Natural killer cell (primary cell): ENCODE measurements at regions not wholly inside any gene's neighbourhood (a gene's known extent, or its start where the extent isn't known, plus 50 kb on each side); places are given as distances from the start of the nearest gene placed in this dataset.

Source experiments
- ATAC-seq, 3 donors: fragments of 150-1000 bp in 2 of 3; fragments of 200-7000 bp in 1 of 3; cut with Tn5 transposase; 1 replicate in 1 of 3; 2 replicates in 2 of 3; pipeline ENCODE4 v1.10.0; 2021; ENCODE audit warnings: mild to moderate bottlenecking in 2 of 3, moderate library complexity in 2 of 3
- DNase-seq, 2 donors: peaks; one replicate each; pipeline versions ENCODE4 v3.0.0 to v3.0.0-alpha.2; 2013 to 2021; ENCODE audit warnings: mixed read lengths in 1 of 2
- H3K27ac ChIP-seq: one replicate; pipeline ENCODE4 v1.5.1; 2013; ENCODE audit warnings: mild to moderate bottlenecking, low read length
- H3K27me3 ChIP-seq: one replicate; pipeline ENCODE4 v1.6.1; 2013; ENCODE audit warnings: low read length; ENCODE audit not compliant: control insufficient read depth, insufficient read depth
- H3K36me3 ChIP-seq: one replicate; pipeline ENCODE4 v1.6.1; 2013; ENCODE audit warnings: low read length; ENCODE audit not compliant: control insufficient read depth, insufficient read depth
- H3K4me1 ChIP-seq: one replicate; pipeline ENCODE4 v1.6.1; 2013; ENCODE audit warnings: low read length; ENCODE audit not compliant: control insufficient read depth, insufficient read depth
- H3K4me3 ChIP-seq: one replicate; pipeline ENCODE4 v1.5.1; 2013; ENCODE audit warnings: low read length
- H3K9me3 ChIP-seq: one replicate; pipeline ENCODE4 v1.6.1; 2013; ENCODE audit warnings: low read length; ENCODE audit not compliant: control insufficient read depth, insufficient read depth
- H3K27ac Mint-ChIP-seq, 2 donors: one replicate each; pipeline ENCODE4 v1.8.0; 2022; ENCODE audit warnings: mild to moderate bottlenecking in 2 of 2, mixed read lengths in 2 of 2, moderate library complexity in 1 of 2
- H3K27me3 Mint-ChIP-seq, 2 donors: one replicate each; pipeline ENCODE4 v1.8.0; 2022; ENCODE audit warnings: low read depth in 2 of 2, mixed read lengths in 2 of 2
- H3K36me3 Mint-ChIP-seq: one replicate; pipeline ENCODE4 v1.8.0; 2022; ENCODE audit warnings: mixed read lengths
- H3K4me1 Mint-ChIP-seq, 2 donors: one replicate each; pipeline ENCODE4 v1.8.0; 2022; ENCODE audit warnings: mixed read lengths in 2 of 2
- H3K4me3 Mint-ChIP-seq: one replicate; pipeline ENCODE4 v1.8.0; 2022; ENCODE audit warnings: mild to moderate bottlenecking, moderate library complexity, mixed read lengths
- H3K9me3 Mint-ChIP-seq, 2 donors: one replicate each; pipeline ENCODE4 v1.8.0; 2022; ENCODE audit warnings: mixed read lengths in 2 of 2
- WGBS: methylation state at CpG from one replicate; pipeline ENCODE4 v1.1.7; 2013; ENCODE audit warnings: missing lambda C conversion rate; ENCODE audit not compliant: insufficient coverage; 5-methylcytosine and 5-hydroxymethylcytosine counted together
- intact Hi-C: fragments of 100-400 bp; cut with micrococcal nuclease; formaldehyde crosslinking; loops from one replicate; pipeline ENCODE4 v1.14.2; 2022
- TF ChIP-seq, protein P1 (sequence below): fragments of 200-600 bp; IDR thresholded peaks from one replicate; pipeline ENCODE4 v1.8.0; 2022; ENCODE audit warnings: antibody characterized with exemption

DNA sequence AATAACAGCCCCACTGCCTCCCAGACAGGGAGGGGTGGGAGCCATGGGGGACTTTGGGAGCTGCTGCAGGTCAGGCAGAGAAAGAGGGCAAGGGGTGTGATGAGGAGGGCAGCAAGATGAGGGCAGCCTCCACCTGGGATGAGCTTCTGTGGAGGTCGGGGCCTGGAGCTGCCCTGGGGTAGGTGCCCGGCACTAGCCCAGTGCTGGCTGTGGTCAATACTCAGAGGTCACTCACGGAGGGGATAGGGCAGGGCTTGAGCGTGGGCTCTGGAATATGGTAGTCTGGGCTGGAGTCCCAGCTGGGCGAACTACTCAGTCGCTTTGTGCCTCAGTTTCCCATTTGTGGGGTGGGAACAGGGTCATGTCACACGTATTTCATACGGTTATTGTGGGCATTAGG lies 169.0 kb downstream of the IRF8 start:
- WGBS, result 88% methylated on average over 8 of the region's 8 CpGs
- intact Hi-C loops, result no loop called here
- DNase-seq (no peak), ATAC-seq (no peak)
- no peak overlapping the region for H3K4me3 Mint-ChIP-seq
- no peak overlapping the region for H3K4me3 ChIP-seq
- H3K27ac ChIP-seq, result no peak overlapping the region
- H3K27me3 Mint-ChIP-seq, result peaks cover 0 to 19% of the 10 kb centered on the region in 2 donors
- H3K36me3 Mint-ChIP-seq, result no peaks in the 10 kb centered on the region
- no peaks in the 10 kb centered on the region for H3K27me3 ChIP-seq
- TF ChIP-seq, protein P1, sequence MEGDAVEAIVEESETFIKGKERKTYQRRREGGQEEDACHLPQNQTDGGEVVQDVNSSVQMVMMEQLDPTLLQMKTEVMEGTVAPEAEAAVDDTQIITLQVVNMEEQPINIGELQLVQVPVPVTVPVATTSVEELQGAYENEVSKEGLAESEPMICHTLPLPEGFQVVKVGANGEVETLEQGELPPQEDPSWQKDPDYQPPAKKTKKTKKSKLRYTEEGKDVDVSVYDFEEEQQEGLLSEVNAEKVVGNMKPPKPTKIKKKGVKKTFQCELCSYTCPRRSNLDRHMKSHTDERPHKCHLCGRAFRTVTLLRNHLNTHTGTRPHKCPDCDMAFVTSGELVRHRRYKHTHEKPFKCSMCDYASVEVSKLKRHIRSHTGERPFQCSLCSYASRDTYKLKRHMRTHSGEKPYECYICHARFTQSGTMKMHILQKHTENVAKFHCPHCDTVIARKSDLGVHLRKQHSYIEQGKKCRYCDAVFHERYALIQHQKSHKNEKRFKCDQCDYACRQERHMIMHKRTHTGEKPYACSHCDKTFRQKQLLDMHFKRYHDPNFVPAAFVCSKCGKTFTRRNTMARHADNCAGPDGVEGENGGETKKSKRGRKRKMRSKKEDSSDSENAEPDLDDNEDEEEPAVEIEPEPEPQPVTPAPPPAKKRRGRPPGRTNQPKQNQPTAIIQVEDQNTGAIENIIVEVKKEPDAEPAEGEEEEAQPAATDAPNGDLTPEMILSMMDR, result no peak
- H3K27ac Mint-ChIP-seq, result no peak overlapping the region
- no peaks in the 10 kb centered on the region for H3K9me3 ChIP-seq
- no peaks in the 10 kb centered on the region for H3K36me3 ChIP-seq
- H3K4me1 ChIP-seq, result no peaks in the 10 kb centered on the region
- no peaks in the 10 kb centered on the region for H3K9me3 Mint-ChIP-seq
- H3K4me1 Mint-ChIP-seq, result no peaks in the 10 kb centered on the region

DNA sequence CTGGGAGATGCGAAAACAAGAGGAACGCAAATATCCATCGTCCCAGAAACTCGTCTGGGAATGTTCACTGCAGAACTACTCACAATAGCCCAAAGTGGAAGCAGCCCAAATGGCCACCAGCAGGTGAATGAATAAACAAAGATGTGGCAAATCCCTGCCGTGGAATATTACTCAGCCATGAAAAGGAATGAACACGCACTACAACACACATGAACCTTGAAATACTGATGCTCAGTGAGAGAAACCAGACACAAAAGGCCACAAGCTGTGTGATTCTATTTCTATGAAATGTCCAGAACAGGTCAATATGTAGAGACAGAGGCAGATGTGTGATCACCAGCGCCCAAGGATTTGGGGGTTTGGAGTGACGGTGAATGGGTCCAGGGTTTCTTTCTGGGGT lies 169.8 kb downstream of the IRF8 start:
- no peak overlapping the region for H3K27ac Mint-ChIP-seq
- no peaks in the 10 kb centered on the region for H3K36me3 Mint-ChIP-seq
- TF ChIP-seq, protein P1, result no peak
- no peaks in the 10 kb centered on the region for H3K4me1 Mint-ChIP-seq
- H3K9me3 Mint-ChIP-seq, result no peaks in the 10 kb centered on the region
- peaks cover 0 to 19% of the 10 kb centered on the region in 2 donors for H3K27me3 Mint-ChIP-seq
- no peak for ATAC-seq
- H3K4me3 Mint-ChIP-seq, result no peak overlapping the region
- Histone ChIP-seq H3K27ac (no peak overlapping the region), H3K36me3 (no peaks in the 10 kb centered on the region), H3K27me3 (no peaks in the 10 kb centered on the region), H3K4me1 (no peaks in the 10 kb centered on the region), H3K9me3 (no peaks in the 10 kb centered on the region), H3K4me3 (no peak overlapping the region)
- DNase-seq, result no peak
- intact Hi-C loops, result no loop called here
- WGBS, result 93% methylated on average over 8 of the region's 8 CpGs

DNA sequence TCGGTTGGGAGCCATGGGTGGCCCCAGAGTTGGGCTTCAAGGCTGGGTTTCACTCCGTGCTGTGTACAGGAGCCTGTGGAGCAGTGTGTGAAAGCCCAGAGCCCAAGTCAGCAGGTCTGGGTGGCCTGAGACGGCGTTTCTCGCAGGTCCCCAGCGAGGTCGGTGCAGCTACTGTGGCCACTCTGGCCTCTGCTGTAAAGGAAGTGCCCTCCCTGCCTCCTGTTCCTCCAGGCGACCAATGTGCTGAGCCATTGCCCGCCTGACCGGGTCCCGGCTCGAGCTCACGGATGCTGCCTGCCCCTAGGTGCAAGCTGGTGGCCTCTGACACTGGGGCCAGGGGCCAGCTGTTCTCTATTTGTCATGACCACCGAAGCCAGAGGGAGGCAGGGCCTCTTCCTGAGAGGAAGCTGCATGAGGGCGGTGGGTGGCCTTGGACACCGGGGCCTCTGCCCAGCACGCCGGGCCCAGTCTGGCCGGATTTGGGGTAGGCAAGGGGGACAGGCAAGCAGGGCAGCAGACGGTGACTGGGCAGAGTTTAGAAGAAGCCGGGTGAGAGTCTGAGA lies 170.9 kb downstream of the IRF8 start:
- intact Hi-C loops, result no loop called here
- Histone ChIP-seq H3K4me1 (no peaks in the 10 kb centered on the region), H3K9me3 (no peaks in the 10 kb centered on the region), H3K36me3 (no peaks in the 10 kb centered on the region), H3K4me3 (no peak overlapping the region), H3K27me3 (no peaks in the 10 kb centered on the region), H3K27ac (no peak overlapping the region)
- Mint-ChIP-seq H3K4me3 (no peak overlapping the region), H3K27ac (no peak overlapping the region), H3K9me3 (no peaks in the 10 kb centered on the region), H3K27me3 (peaks cover 0 to 23% of the 10 kb centered on the region in 2 donors), H3K36me3 (no peaks in the 10 kb centered on the region), H3K4me1 (no peaks in the 10 kb centered on the region)
- TF ChIP-seq, protein P1, result no peak
- ATAC-seq (no peak), DNase-seq (no peak)
- 40% methylated on average over 21 of the region's 21 CpGs for WGBS

DNA sequence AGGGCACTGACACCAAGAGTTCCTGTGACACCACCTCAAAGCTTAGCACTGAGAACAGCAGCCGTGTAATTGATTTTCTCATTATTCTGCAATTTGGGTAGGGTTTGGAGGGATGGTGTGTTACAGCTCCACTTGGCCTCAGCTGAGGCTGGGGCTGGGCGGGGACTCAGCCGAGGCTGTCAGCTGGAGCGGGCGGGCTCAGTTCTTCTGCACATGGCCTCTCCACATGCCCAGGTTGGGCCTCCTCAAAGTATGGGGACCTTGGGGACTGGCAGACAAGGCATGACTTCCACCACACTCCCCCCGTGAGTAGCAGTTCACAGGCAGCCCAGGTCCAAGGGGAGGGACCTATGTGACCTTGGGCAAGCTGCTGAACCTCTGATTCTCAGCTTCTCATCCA lies 171.5 kb downstream of the IRF8 start:
- DNase-seq (no peak), ATAC-seq (no peak)
- intact Hi-C loops, result no loop called here
- Mint-ChIP-seq H3K4me1 (no peaks in the 10 kb centered on the region), H3K4me3 (no peak overlapping the region), H3K9me3 (no peaks in the 10 kb centered on the region), H3K27ac (no peak overlapping the region), H3K27me3 (peaks cover 0 to 25% of the 10 kb centered on the region in 2 donors), H3K36me3 (no peaks in the 10 kb centered on the region)
- Histone ChIP-seq H3K9me3 (no peaks in the 10 kb centered on the region), H3K27ac (no peak overlapping the region), H3K4me3 (no peak overlapping the region), H3K27me3 (no peaks in the 10 kb centered on the region), H3K4me1 (no peaks in the 10 kb centered on the region), H3K36me3 (no peaks in the 10 kb centered on the region)
- 89% methylated on average over 6 of the region's 6 CpGs for WGBS
- TF ChIP-seq, protein P1, result no peak
